ENCODE measurements at regions not wholly inside any gene's neighbourhood (a gene's known extent, or its start where the extent isn't known, plus 50 kb on each side); places are given as distances from the start of the nearest gene placed in this dataset.

DNA sequence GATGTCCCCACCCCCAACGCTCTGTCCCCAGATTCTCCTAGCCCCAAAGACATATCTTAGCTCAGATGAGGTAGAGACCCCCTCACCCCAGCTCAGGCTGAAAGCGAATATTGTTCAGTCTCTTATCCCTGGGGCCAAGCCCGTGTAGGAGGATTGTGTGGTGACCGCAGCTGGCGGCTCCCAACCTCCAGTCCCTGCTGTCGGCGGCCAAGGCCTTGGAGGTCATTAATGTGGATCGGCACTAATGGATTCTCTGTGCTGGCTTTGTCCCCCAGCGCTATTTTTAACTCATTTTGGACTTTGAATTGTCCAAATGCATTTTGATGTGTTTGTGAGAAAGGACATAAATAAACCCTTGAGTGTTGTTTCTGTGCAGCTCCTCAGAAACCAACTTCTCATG is 124.2 kb downstream of the UQCRFS1 start:
- TF ChIP-seq, protein P1, sequence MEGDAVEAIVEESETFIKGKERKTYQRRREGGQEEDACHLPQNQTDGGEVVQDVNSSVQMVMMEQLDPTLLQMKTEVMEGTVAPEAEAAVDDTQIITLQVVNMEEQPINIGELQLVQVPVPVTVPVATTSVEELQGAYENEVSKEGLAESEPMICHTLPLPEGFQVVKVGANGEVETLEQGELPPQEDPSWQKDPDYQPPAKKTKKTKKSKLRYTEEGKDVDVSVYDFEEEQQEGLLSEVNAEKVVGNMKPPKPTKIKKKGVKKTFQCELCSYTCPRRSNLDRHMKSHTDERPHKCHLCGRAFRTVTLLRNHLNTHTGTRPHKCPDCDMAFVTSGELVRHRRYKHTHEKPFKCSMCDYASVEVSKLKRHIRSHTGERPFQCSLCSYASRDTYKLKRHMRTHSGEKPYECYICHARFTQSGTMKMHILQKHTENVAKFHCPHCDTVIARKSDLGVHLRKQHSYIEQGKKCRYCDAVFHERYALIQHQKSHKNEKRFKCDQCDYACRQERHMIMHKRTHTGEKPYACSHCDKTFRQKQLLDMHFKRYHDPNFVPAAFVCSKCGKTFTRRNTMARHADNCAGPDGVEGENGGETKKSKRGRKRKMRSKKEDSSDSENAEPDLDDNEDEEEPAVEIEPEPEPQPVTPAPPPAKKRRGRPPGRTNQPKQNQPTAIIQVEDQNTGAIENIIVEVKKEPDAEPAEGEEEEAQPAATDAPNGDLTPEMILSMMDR (IDR thresholded peaks at IDR 0.05) = no peak
- TF ChIP-seq EP300 (IDR thresholded peaks at IDR 0.05) (no peak), POLR2AphosphoS5 (IDR thresholded peaks at IDR 0.05) (no peak), POLR2A (IDR thresholded peaks at IDR 0.05) (no peak)

All from sigmoid colon (tissue), 4 donors.